Endothelial cell of umbilical vein (primary cell): ENCODE measurements at regions not wholly inside any gene's neighbourhood (a gene's known extent, or its start where the extent isn't known, plus 50 kb on each side); places are given as distances from the start of the nearest gene placed in this dataset.

Experiments
- BruUV-seq: library from RNA; stranded (reverse); fragments of 400-500 nt; replicated peaks from 2 replicates; lab custom pipeline; 2021; lab: Mats Ljungman, UMichigan
- CTCF ChIA-PET: fragments of 300-600, 350-600 bp; sonication (Branson Sonifier 250); formaldehyde crosslinking; loops from one replicate; lab custom pipeline; 2021; ENCODE audit warnings: antibody characterized with exemption, inconsistent platforms; lab: Charles Lee
- POLR2A ChIA-PET: fragments of 300-600, 350-600 bp; sonication (Branson Sonifier 250); formaldehyde crosslinking; loops from one replicate; lab custom pipeline; 2021; ENCODE audit warnings: antibody characterized with exemption, inconsistent platforms; lab: Charles Lee
- DNase-seq: peaks from one replicate; pipeline ENCODE4 v3.0.0-alpha.2; 2011; ENCODE audit warnings: low read depth, low spot score
- FAIRE-seq: peaks from 2 replicates; lab custom pipeline; 2011; peaks lifted over from hg19 to GRCh38; lab: Jason Lieb, UNC
- H2AFZ ChIP-seq: 2 replicates; pipeline ENCODE4 v1.6.0; 2012; ENCODE audit warnings: low read depth, low read length, control low read depth, inconsistent platforms
- H3K27ac ChIP-seq: 2 replicates; pipeline ENCODE4 v1.5.1; 2011; ENCODE audit warnings: low read depth, mild to moderate bottlenecking, control low read depth, low read length, moderate library complexity; ENCODE audit not compliant: insufficient read depth
- H3K27me3 ChIP-seq, 2 experiments: 2 replicates each; pipeline versions ENCODE4 v1.6.0 to v1.6.1; 2011; ENCODE audit warnings: low read length in 2 of 2, mixed read lengths in 1 of 2; ENCODE audit not compliant: control insufficient read depth in 2 of 2, insufficient read depth in 2 of 2
- H3K36me3 ChIP-seq, 2 experiments: 2 replicates in 1 of 2; 3 replicates in 1 of 2; pipeline ENCODE4 v1.5.1; 2011; ENCODE audit warnings: low read length in 2 of 2, mild to moderate bottlenecking in 1 of 2, moderate library complexity in 1 of 2; ENCODE audit not compliant: control insufficient read depth in 2 of 2, insufficient read depth in 2 of 2; ENCODE audit errors: extremely low read depth in 1 of 2
- H3K4me1 ChIP-seq: 3 replicates; pipeline ENCODE4 v1.5.1; 2011; ENCODE audit warnings: mild to moderate bottlenecking, low read length; ENCODE audit not compliant: control insufficient read depth, insufficient read depth; ENCODE audit errors: extremely low read depth
- H3K4me2 ChIP-seq: 2 replicates; pipeline ENCODE4 v1.6.1; 2011; ENCODE audit warnings: low read length, control low read depth, mixed read lengths; ENCODE audit not compliant: insufficient read depth
- H3K4me3 ChIP-seq, 3 experiments: fragments of 200-600 bp in 1 of 3; sonication (generic), shearing (Covaris generic) in 1 of 3; replicated peaks in 1 of 3; 2 replicates each; pipeline ENCODE4 v1.5.1; 2011 to 2016; ENCODE audit warnings: control low read depth in 3 of 3, low read length in 3 of 3, mild to moderate bottlenecking in 2 of 3, inconsistent platforms in 1 of 3, low read depth in 1 of 3, moderate library complexity in 1 of 3; ENCODE audit not compliant: insufficient read depth in 1 of 3
- H3K79me2 ChIP-seq: 2 replicates; pipeline ENCODE4 v1.6.0; 2012; ENCODE audit warnings: low read length, inconsistent platforms; ENCODE audit not compliant: control insufficient read depth, insufficient read depth
- H3K9ac ChIP-seq: replicated peaks from 2 replicates; pipeline ENCODE3; 2011; ENCODE audit warnings: low read length, control low read depth; ENCODE audit not compliant: insufficient read depth; ENCODE audit errors: extremely low read depth
- H3K9me1 ChIP-seq: replicated peaks from 3 replicates; pipeline ENCODE4 v1.6.0; 2011; ENCODE audit warnings: mild to moderate bottlenecking, low read length; ENCODE audit not compliant: control insufficient read depth, insufficient read depth; ENCODE audit errors: extremely low read depth
- H3K9me3 ChIP-seq: replicated peaks from 2 replicates; pipeline ENCODE4 v1.5.1; 2012; ENCODE audit warnings: low read length, inconsistent platforms; ENCODE audit not compliant: control insufficient read depth, insufficient read depth
- H4K20me1 ChIP-seq: replicated peaks from 2 replicates; pipeline ENCODE3; 2011; ENCODE audit warnings: mild to moderate bottlenecking, low read length; ENCODE audit not compliant: control insufficient read depth, insufficient read depth; ENCODE audit errors: extremely low read depth
- CTCF ChIP-seq, 2 donors: IDR thresholded peaks; 1 replicate in 1 of 2; 2 replicates in 1 of 2; pipeline ENCODE4 v1.5.1; 2011; ENCODE audit warnings: low read length in 2 of 2, mild to moderate bottlenecking in 2 of 2, moderate library complexity in 2 of 2, control low read depth in 1 of 2, inconsistent platforms in 1 of 2, low read depth in 1 of 2; ENCODE audit not compliant: insufficient read depth in 1 of 2; ENCODE audit errors: extremely low read depth in 1 of 2
- EZH2 ChIP-seq: IDR thresholded peaks from 2 replicates; pipeline ENCODE4 v1.6.1; 2012; ENCODE audit warnings: borderline replicate concordance, low read depth, mild to moderate bottlenecking, moderate library complexity, low read length, inconsistent platforms; ENCODE audit not compliant: severe bottlenecking
- FOS ChIP-seq: IDR thresholded peaks from 2 replicates; pipeline ENCODE4 v1.6.1; 2011; ENCODE audit warnings: mild to moderate bottlenecking, low read length, moderate library complexity, borderline replicate concordance; ENCODE audit not compliant: insufficient read depth
- GATA2 ChIP-seq: IDR thresholded peaks from 2 replicates; pipeline ENCODE4 v1.7.0; 2011; ENCODE audit warnings: low read depth, mild to moderate bottlenecking, moderate library complexity, mixed read lengths, low read length; ENCODE audit not compliant: insufficient read length, insufficient read depth
- JUN ChIP-seq: IDR thresholded peaks from 2 replicates; pipeline ENCODE4 v1.6.1; 2011; ENCODE audit warnings: borderline replicate concordance, low read depth; ENCODE audit not compliant: insufficient read length, insufficient read depth
- MYC ChIP-seq: IDR thresholded peaks from one replicate; pipeline ENCODE4 v1.6.1; 2011; ENCODE audit warnings: mild to moderate bottlenecking, low read depth, low read length
- POLR2A ChIP-seq: IDR thresholded peaks from 2 replicates; pipeline ENCODE4 v1.6.1; 2012; ENCODE audit warnings: low read depth, mild to moderate bottlenecking, control low read depth, low read length
- POLR2AphosphoS5 ChIP-seq: IDR thresholded peaks from 2 replicates; pipeline ENCODE4 v1.6.1; 2012; ENCODE audit warnings: low read depth, mild to moderate bottlenecking, control low read depth, low read length, moderate library complexity; ENCODE audit not compliant: insufficient read depth
- dilution Hi-C: fragments of 300-500 bp; cut with MboI; formaldehyde crosslinking; loops from one replicate; pipeline ENCODE4 v1.15.0; 2019; ENCODE audit warnings: low sequenced_read_pairs; ENCODE audit not compliant: extremely low pct_ligation_motif_present
- intact Hi-C: fragments of 100-400 bp; cut with micrococcal nuclease; formaldehyde crosslinking; loops from one replicate; pipeline ENCODE4 v1.10.0; 2022
- TF ChIP-seq, protein P1 (sequence below): IDR thresholded peaks from 2 replicates; pipeline ENCODE4 v1.6.1; 2011; ENCODE audit not compliant: insufficient read depth, insufficient read length

DNA sequence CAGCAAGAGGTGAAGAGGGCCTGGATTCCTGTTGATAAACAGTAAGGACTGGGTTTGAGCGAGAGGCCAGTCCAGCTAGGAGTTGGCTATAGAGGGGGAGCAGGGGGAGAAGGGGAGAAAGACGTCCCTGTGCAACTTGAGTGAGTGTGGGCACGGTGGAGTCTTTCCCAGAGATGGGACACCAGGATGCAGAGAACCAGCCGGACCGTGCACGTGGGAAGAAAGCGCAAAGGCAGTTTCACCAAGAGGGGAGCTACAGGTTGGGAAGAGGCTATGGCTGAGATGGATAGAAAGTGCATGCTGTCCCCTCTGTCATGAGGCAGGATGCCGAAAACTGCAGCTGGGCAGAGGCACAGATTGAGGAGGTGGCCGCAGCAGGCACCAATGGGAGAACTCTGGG is 96.0 kb upstream of the TLE3 start:
- no TSS peak for BruUV-seq
- Histone ChIP-seq H4K20me1 (no peaks in the 10 kb centered on the region), H3K9me1 (no peaks in the 10 kb centered on the region), H3K79me2 (no peaks in the 10 kb centered on the region), H3K27me3 (no peaks in the 10 kb centered on the region), H3K36me3 (no peaks in the 10 kb centered on the region), H3K9me3 (no peaks in the 10 kb centered on the region), H3K4me2 (no peak overlapping the region), H3K27ac (no peak overlapping the region), H3K9ac (no peak overlapping the region), H2AFZ (no peak overlapping the region), H3K4me3 (no peak overlapping the region), H3K4me1 (no peaks in the 10 kb centered on the region)
- DNase-seq, result no peak
- no peak for FAIRE-seq
- CTCF ChIA-PET, result no interaction called here
- intact Hi-C loops (no loop called here), dilution Hi-C loops (no loop called here)
- POLR2A ChIA-PET, result no interaction called here
- TF ChIP-seq CTCF (IDR thresholded peaks at IDR 0.05; ENCODE audit: extremely low read depth in 1 of 2, insufficient read depth in 1 of 2, low read depth in 1 of 2, low read length in 2 of 2) (no peak), MYC (no peak), JUN (no peak), POLR2AphosphoS5 (no peak)

DNA sequence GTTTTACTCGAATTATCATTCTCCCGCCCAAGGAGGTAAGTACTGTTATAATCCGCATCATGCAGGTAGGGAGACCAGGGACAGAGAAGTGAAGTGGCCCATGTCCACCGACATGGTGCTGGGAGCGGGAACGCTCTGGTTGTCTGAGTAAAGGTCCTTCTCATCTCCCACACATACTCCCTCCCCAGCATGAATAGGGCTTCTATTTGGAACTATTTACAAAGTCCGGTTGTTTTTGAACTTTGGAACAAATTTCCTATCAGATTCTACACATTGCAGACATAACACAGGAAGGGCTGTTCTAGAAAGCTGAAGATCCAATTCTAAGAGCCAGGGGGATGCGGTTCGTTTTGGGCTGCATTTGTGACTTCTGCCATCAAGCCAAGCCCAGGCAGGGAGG is 94.8 kb upstream of the TLE3 start:
- H3K4me3 ChIP-seq, result no peak overlapping the region
- intact Hi-C loops, result no loop called here
- H2AFZ ChIP-seq, result no peak overlapping the region
- no peaks in the 10 kb centered on the region for H4K20me1 ChIP-seq
- H3K9me1 ChIP-seq, result no peaks in the 10 kb centered on the region
- H3K9me3 ChIP-seq, result no peaks in the 10 kb centered on the region
- H3K4me1 ChIP-seq, result no peaks in the 10 kb centered on the region
- CTCF ChIA-PET, result interaction anchor here (0.9 kb wide), 1 partner anchor 100 kb away, joined by 4 read pairs; no protein-coding TSS in a partner anchor
- FAIRE-seq (no peak), DNase-seq (no peak)
- H3K27ac ChIP-seq, result no peak overlapping the region
- BruUV-seq, result no TSS peak
- TF ChIP-seq JUN, result no peak
- TF ChIP-seq MYC, result no peak
- TF ChIP-seq CTCF (IDR thresholded peaks at IDR 0.05; ENCODE audit: extremely low read depth in 1 of 2, insufficient read depth in 1 of 2, low read depth in 1 of 2, low read length in 2 of 2), result no peak
- no peak for TF ChIP-seq POLR2A
- TF ChIP-seq EZH2, result no peak
- TF ChIP-seq, protein P1, sequence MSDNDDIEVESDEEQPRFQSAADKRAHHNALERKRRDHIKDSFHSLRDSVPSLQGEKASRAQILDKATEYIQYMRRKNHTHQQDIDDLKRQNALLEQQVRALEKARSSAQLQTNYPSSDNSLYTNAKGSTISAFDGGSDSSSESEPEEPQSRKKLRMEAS, result no peak
- TF ChIP-seq GATA2, result no peak
- no peak for TF ChIP-seq POLR2AphosphoS5
- TF ChIP-seq FOS, result no peak
- dilution Hi-C loops, result no loop called here
- H3K27me3 ChIP-seq, result no peaks in the 10 kb centered on the region
- H3K36me3 ChIP-seq, result no peaks in the 10 kb centered on the region
- POLR2A ChIA-PET, result no interaction called here
- H3K4me2 ChIP-seq, result no peak overlapping the region
- H3K9ac ChIP-seq, result no peak overlapping the region
- H3K79me2 ChIP-seq, result no peaks in the 10 kb centered on the region
